HG03432 (cell line): ENCODE measurements at regions not wholly inside any gene's neighbourhood (a gene's known extent, or its start where the extent isn't known, plus 50 kb on each side); places are given as distances from the start of the nearest gene placed in this dataset.

Experiments used
- ATAC-seq: cut with Tn5 transposase; IDR thresholded peaks from one replicate; pipeline ENCODE4 v1.9.1; 2021; ENCODE audit warnings: mild to moderate bottlenecking, moderate library complexity; ENCODE audit not compliant: unreplicated experiment

GRCh38 chr2:212945526-212945925 lies 205.9 kb downstream of the IKZF2 start:
- no peak for ATAC-seq

GRCh38 chr2:212943351-212943750 lies 208.1 kb downstream of the IKZF2 start:
- no peak for ATAC-seq

- ATAC-seq = no peak
Observed at GRCh38 chr2:212941361-212941760, 210.1 kb downstream of the IKZF2 start.

- no peak for ATAC-seq
Observed at GRCh38 chr2:212940816-212941215, 210.6 kb downstream of the IKZF2 start.

- ATAC-seq = no peak
Observed at GRCh38 chr2:212939777-212940531, 211.5 kb downstream of the IKZF2 start.

- ATAC-seq = no peak
Observed at GRCh38 chr2:212938144-212938793, 213.1 kb downstream of the IKZF2 start.

GRCh38 chr2:212936572-212936971 lies 214.8 kb downstream of the IKZF2 start:
- no peak for ATAC-seq

- no peak for ATAC-seq
Observed at GRCh38 chr2:212935752-212936151, 215.7 kb downstream of the IKZF2 start.

GRCh38 chr2:212931271-212931670 lies 220.1 kb downstream of the IKZF2 start:
- ATAC-seq = no peak

- ATAC-seq = no peak
Observed at GRCh38 chr2:212930556-212931260, 220.7 kb downstream of the IKZF2 start.

GRCh38 chr2:212929971-212930370 lies 221.4 kb downstream of the IKZF2 start:
- no peak for ATAC-seq

GRCh38 chr2:212929116-212929515 lies 222.3 kb downstream of the IKZF2 start:
- peak; percentile 77 for ATAC-seq

- ATAC-seq = no peak
Observed at GRCh38 chr2:212928681-212929080, 222.7 kb downstream of the IKZF2 start.

GRCh38 chr2:212926940-212927339 lies 224.5 kb downstream of the IKZF2 start:
- no peak for ATAC-seq

- no peak for ATAC-seq
Observed at GRCh38 chr2:212923393-212923792, 228.0 kb downstream of the IKZF2 start.

GRCh38 chr2:212922701-212923100 lies 228.7 kb downstream of the IKZF2 start:
- ATAC-seq = no peak

- ATAC-seq = no peak
Observed at GRCh38 chr2:212921711-212922110, 229.7 kb downstream of the IKZF2 start.

- ATAC-seq = no peak
Observed at GRCh38 chr2:212921061-212921460, 230.4 kb downstream of the IKZF2 start.

- no peak for ATAC-seq
Observed at GRCh38 chr2:212919238-212919637, 232.2 kb downstream of the IKZF2 start.

- ATAC-seq = no peak
Observed at GRCh38 chr2:212918336-212918735, 233.1 kb downstream of the IKZF2 start.

GRCh38 chr2:212915121-212915782 lies 236.2 kb downstream of the IKZF2 start:
- ATAC-seq = peak; percentile 81
